ENCODE measurements at regions not wholly inside any gene's neighbourhood (a gene's known extent, or its start where the extent isn't known, plus 50 kb on each side); places are given as distances from the start of the nearest gene placed in this dataset.
"Not testable (repeated sequence)": the region's sequence is repeated elsewhere in the genome, so short reads cannot be mapped to it uniquely, and the experiment has no call there.

- DNase-seq (ENCODE audit: low read depth in 2 of 2) = no peak
These were observed 105.4 kb upstream of the MRPS22 start for GRCh38 chr3:139238281-139239030.

- DNase-seq (ENCODE audit: low read depth in 2 of 2) = no peak
These were observed 104.3 kb upstream of the MRPS22 start for GRCh38 chr3:139239550-139239949.

GRCh38 chr3:139241783-139242182 lies 102.0 kb upstream of the MRPS22 start:
- no peak for DNase-seq (ENCODE audit: low read depth in 2 of 2)

GRCh38 chr3:139243710-139244109 lies 100.1 kb upstream of the MRPS22 start:
- no peak for DNase-seq (ENCODE audit: low read depth in 2 of 2)

GRCh38 chr3:139248593-139249255 lies 95.1 kb upstream of the MRPS22 start:
- no peak for DNase-seq (ENCODE audit: low read depth in 2 of 2)

GRCh38 chr3:139251529-139251928 lies 92.3 kb upstream of the MRPS22 start:
- DNase-seq (ENCODE audit: low read depth in 2 of 2) = no peak

- no peak for DNase-seq (ENCODE audit: low read depth in 2 of 2)
These were observed 91.1 kb upstream of the MRPS22 start for GRCh38 chr3:139252719-139253118.

- DNase-seq (ENCODE audit: low read depth in 2 of 2) = no peak
These were observed 85.5 kb upstream of the MRPS22 start for GRCh38 chr3:139258276-139258675.

GRCh38 chr3:139259398-139259797 lies 84.4 kb upstream of the MRPS22 start:
- no peak for DNase-seq (ENCODE audit: low read depth in 2 of 2)

GRCh38 chr3:139260041-139260486 lies 83.8 kb upstream of the MRPS22 start:
- no peak for DNase-seq (ENCODE audit: low read depth in 2 of 2)

- DNase-seq (ENCODE audit: low read depth in 2 of 2) = no peak
These were observed 82.8 kb upstream of the MRPS22 start for GRCh38 chr3:139260793-139261736.

GRCh38 chr3:139261754-139262586 lies 81.8 kb upstream of the MRPS22 start:
- DNase-seq (ENCODE audit: low read depth in 2 of 2) = no peak

GRCh38 chr3:139263798-139264197 lies 80.0 kb upstream of the MRPS22 start:
- DNase-seq (ENCODE audit: low read depth in 2 of 2) = no peak

GRCh38 chr3:139264375-139264774 lies 79.4 kb upstream of the MRPS22 start:
- DNase-seq (ENCODE audit: low read depth in 2 of 2) = no peak

GRCh38 chr3:139265131-139266016 lies 78.4 kb upstream of the MRPS22 start:
- no peak for DNase-seq (ENCODE audit: low read depth in 2 of 2)

GRCh38 chr3:139267300-139268246 lies 76.2 kb upstream of the MRPS22 start:
- no peak for DNase-seq (ENCODE audit: low read depth in 2 of 2)

- DNase-seq (ENCODE audit: low read depth in 2 of 2) = no peak
These were observed 73.8 kb upstream of the MRPS22 start for GRCh38 chr3:139269984-139270383.

- DNase-seq (ENCODE audit: low read depth in 2 of 2) = not testable (repeated sequence)
These were observed 73.2 kb upstream of the MRPS22 start for GRCh38 chr3:139270652-139271051.

GRCh38 chr3:139280027-139280671 lies 63.7 kb upstream of the MRPS22 start:
- DNase-seq (ENCODE audit: low read depth in 2 of 2) = no peak
